GM12878 (cell line): ENCODE measurements at regions not wholly inside any gene's neighbourhood (a gene's known extent, or its start where the extent isn't known, plus 50 kb on each side); places are given as distances from the start of the nearest gene placed in this dataset.

Experiments used
- CHD2 ChIP-seq: IDR thresholded peaks from 2 replicates; pipeline ENCODE4 v1.6.1; 2011; ENCODE audit warnings: low read depth, low read length, improper control_type of control experiment, borderline replicate concordance
- MTA2 ChIP-seq: fragments of 450-650 bp; IDR thresholded peaks from 2 replicates; pipeline ENCODE4 v1.6.1; 2016; ENCODE audit warnings: low read depth, mild to moderate bottlenecking, moderate library complexity
- TF ChIP-seq, protein P1 (sequence below), 3 experiments: IDR thresholded peaks in 2 of 3; conservative IDR thresholded peaks in 1 of 3; 2 replicates each; pipeline ENCODE4 v1.5.1; 2011; ENCODE audit warnings: low read depth in 3 of 3, low read length in 3 of 3, mild to moderate bottlenecking in 3 of 3, control low read depth in 2 of 3, moderate library complexity in 2 of 3, inconsistent platforms in 1 of 3, mixed read lengths in 1 of 3; ENCODE audit not compliant: control insufficient read depth in 2 of 3, insufficient read depth in 1 of 3; ENCODE audit errors: extremely low read depth in 1 of 3

DNA sequence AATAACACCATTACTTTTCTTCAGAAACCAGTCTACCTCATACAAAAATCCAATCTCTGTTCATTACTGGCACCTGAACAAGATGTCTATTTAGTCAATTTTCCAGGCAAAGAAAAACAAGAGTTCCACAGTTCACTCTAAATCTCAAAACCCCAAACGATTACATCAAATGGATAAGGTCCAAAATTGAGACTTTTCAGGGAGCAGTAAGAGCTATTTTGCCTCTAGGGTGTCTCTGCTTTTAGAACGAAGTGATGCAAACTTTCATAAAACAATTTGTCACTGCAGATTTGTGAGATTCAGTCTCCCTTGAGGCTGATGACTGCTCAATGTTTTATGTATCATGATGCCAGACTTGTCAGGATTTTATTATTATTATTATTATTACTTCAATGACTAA lies 937.0 kb upstream of the PHF14 start:
- no peak for TF ChIP-seq MTA2
- TF ChIP-seq CHD2, result no peak
- TF ChIP-seq, protein P1, sequence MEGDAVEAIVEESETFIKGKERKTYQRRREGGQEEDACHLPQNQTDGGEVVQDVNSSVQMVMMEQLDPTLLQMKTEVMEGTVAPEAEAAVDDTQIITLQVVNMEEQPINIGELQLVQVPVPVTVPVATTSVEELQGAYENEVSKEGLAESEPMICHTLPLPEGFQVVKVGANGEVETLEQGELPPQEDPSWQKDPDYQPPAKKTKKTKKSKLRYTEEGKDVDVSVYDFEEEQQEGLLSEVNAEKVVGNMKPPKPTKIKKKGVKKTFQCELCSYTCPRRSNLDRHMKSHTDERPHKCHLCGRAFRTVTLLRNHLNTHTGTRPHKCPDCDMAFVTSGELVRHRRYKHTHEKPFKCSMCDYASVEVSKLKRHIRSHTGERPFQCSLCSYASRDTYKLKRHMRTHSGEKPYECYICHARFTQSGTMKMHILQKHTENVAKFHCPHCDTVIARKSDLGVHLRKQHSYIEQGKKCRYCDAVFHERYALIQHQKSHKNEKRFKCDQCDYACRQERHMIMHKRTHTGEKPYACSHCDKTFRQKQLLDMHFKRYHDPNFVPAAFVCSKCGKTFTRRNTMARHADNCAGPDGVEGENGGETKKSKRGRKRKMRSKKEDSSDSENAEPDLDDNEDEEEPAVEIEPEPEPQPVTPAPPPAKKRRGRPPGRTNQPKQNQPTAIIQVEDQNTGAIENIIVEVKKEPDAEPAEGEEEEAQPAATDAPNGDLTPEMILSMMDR (IDR thresholded peaks at IDR 0.05 in 2 of 3, conservative IDR thresholded peaks at IDR 0.05 in 1 of 3; ENCODE audit: control insufficient read depth in 2 of 3, extremely low read depth in 1 of 3, insufficient read depth in 1 of 3, low read depth in 3 of 3, low read length in 3 of 3), result no peak
